ENCODE measurements at regions not wholly inside any gene's neighbourhood (a gene's known extent, or its start where the extent isn't known, plus 50 kb on each side); places are given as distances from the start of the nearest gene placed in this dataset.

- TF ChIP-seq ZNF23 (tag by site-specific recombination; IDR thresholded peaks at IDR 0.05; ENCODE audit: borderline replicate concordance) (no peak), CTCF (tag by site-specific recombination; IDR thresholded peaks at IDR 0.05) (no peak), ZNF777 (tag by site-specific recombination; IDR thresholded peaks at IDR 0.05; ENCODE audit: borderline replicate concordance) (no peak), ZNF184 (tag by site-specific recombination; IDR thresholded peaks at IDR 0.05) (no peak), ZNF24 (tag by site-specific recombination; IDR thresholded peaks at IDR 0.05) (no peak), ZNF600 (tag by site-specific recombination; IDR thresholded peaks at IDR 0.05) (no peak), ZNF585B (tag by site-specific recombination; IDR thresholded peaks at IDR 0.05) (no peak), YY1 (tag by site-specific recombination; IDR thresholded peaks at IDR 0.05) (no peak), ZNF513 (tag by site-specific recombination; IDR thresholded peaks at IDR 0.05) (no peak), ZBTB1 (tag by site-specific recombination; IDR thresholded peaks at IDR 0.05) (no peak), ZNF398 (tag by site-specific recombination; IDR thresholded peaks at IDR 0.05) (no peak), SP2 (tag by site-specific recombination; IDR thresholded peaks at IDR 0.05) (no peak), EGR2 (tag by site-specific recombination; IDR thresholded peaks at IDR 0.05; ENCODE audit: low read depth) (no peak), PRDM10 (tag by site-specific recombination; IDR thresholded peaks at IDR 0.05) (no peak)
Measured at GRCh38 chr4:164613256-164613655, 140.7 kb upstream of the SMIM31 start.
